ENCODE measurements at regions not wholly inside any gene's neighbourhood (a gene's known extent, or its start where the extent isn't known, plus 50 kb on each side); places are given as distances from the start of the nearest gene placed in this dataset.

DNA sequence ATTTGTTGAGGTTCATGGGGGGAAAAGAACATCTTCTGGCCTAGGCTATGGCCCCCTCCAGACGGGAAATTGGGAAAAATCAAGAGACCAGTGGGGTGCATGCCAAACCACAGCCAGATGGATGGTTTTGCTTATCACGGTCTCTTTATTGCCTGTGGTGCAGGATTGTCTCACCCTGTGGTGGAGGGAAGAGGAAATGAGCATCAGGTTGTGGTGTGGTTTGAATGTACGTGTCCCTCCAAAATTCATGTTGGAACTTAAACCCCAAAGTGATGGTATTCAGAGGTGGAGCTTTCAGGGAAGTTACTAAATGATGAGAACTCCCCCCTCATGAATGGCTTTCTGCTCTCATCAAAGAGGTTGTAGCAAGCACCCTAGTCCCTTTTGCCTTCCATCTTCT lies 525.7 kb downstream of the NPHP4 start:
- Histone ChIP-seq H3K36me3 (ENCODE audit: control insufficient read depth in 1 of 2, insufficient read depth in 2 of 2, low read length in 2 of 2) (no peaks in the 10 kb centered on the region), H3K27ac (ENCODE audit: low read length) (no peak overlapping the region), H3K4me1 (ENCODE audit: control insufficient read depth in 1 of 2, insufficient read depth in 2 of 2, low read length in 2 of 2) (no peaks in the 10 kb centered on the region), H3K27me3 (ENCODE audit: low read depth, low read length) (no peaks in the 10 kb centered on the region), H3K9me3 (ENCODE audit: control insufficient read depth in 1 of 2, low read length in 2 of 2) (peaks cover 0 to 26% of the 10 kb centered on the region in 2 donors), H3K4me3 (ENCODE audit: low read depth in 1 of 2, low read length in 2 of 2) (no peak overlapping the region)

GRCh38 chr1:5465281-5465711 lies 526.9 kb downstream of the NPHP4 start:
- Histone ChIP-seq H3K36me3 (ENCODE audit: control insufficient read depth in 1 of 2, insufficient read depth in 2 of 2, low read length in 2 of 2) (no peaks in the 10 kb centered on the region), H3K4me3 (ENCODE audit: low read depth in 1 of 2, low read length in 2 of 2) (no peak overlapping the region), H3K27me3 (ENCODE audit: low read depth, low read length) (no peaks in the 10 kb centered on the region), H3K4me1 (ENCODE audit: control insufficient read depth in 1 of 2, insufficient read depth in 2 of 2, low read length in 2 of 2) (no peaks in the 10 kb centered on the region), H3K27ac (ENCODE audit: low read length) (no peak overlapping the region), H3K9me3 (ENCODE audit: control insufficient read depth in 1 of 2, low read length in 2 of 2) (peaks cover 0 to 26% of the 10 kb centered on the region in 2 donors)

DNA sequence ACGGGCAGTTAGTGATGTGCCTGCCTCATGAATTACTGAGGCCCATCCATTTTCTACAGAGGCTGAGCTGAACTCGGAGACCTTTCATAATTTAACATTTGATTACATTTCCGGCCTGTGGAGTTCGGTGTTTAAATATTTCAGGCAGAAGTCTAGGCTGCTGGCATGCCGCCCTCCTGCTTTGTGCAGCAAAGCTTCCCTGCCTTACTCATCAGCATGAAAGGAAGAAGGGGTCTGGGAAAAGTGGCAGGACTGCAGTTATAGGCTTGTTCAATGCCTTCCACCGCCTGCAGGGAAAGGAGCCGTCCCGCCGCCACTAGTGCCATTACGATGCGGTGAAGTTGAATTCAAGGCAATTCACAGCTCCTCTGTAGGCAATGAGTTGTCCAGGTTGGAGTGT lies 527.9 kb downstream of the NPHP4 start:
- Histone ChIP-seq H3K27me3 (ENCODE audit: low read depth, low read length) (no peaks in the 10 kb centered on the region), H3K9me3 (ENCODE audit: control insufficient read depth in 1 of 2, low read length in 2 of 2) (peaks cover 0 to 26% of the 10 kb centered on the region in 2 donors), H3K36me3 (ENCODE audit: control insufficient read depth in 1 of 2, insufficient read depth in 2 of 2, low read length in 2 of 2) (no peaks in the 10 kb centered on the region), H3K4me1 (ENCODE audit: control insufficient read depth in 1 of 2, insufficient read depth in 2 of 2, low read length in 2 of 2) (no peaks in the 10 kb centered on the region), H3K4me3 (ENCODE audit: low read depth in 1 of 2, low read length in 2 of 2) (no peak overlapping the region), H3K27ac (ENCODE audit: low read length) (no peak overlapping the region)

- Histone ChIP-seq H3K9me3 (ENCODE audit: control insufficient read depth in 1 of 2, low read length in 2 of 2) (peaks cover 0 to 18% of the 10 kb centered on the region in 2 donors), H3K27ac (ENCODE audit: low read length) (no peak overlapping the region), H3K36me3 (ENCODE audit: control insufficient read depth in 1 of 2, insufficient read depth in 2 of 2, low read length in 2 of 2) (no peaks in the 10 kb centered on the region), H3K27me3 (ENCODE audit: low read depth, low read length) (no peaks in the 10 kb centered on the region), H3K4me1 (ENCODE audit: control insufficient read depth in 1 of 2, insufficient read depth in 2 of 2, low read length in 2 of 2) (no peaks in the 10 kb centered on the region), H3K4me3 (ENCODE audit: low read depth in 1 of 2, low read length in 2 of 2) (no peak overlapping the region)
Measured at GRCh38 chr1:5460974-5461373, 531.3 kb downstream of the NPHP4 start.

- H3K4me3 ChIP-seq (ENCODE audit: low read depth in 1 of 2, low read length in 2 of 2): no peak overlapping the region
- H3K9me3 ChIP-seq (ENCODE audit: control insufficient read depth in 1 of 2, low read length in 2 of 2): peaks cover 0 to 18% of the 10 kb centered on the region in 2 donors
- no peaks in the 10 kb centered on the region for H3K27me3 ChIP-seq (ENCODE audit: low read depth, low read length)
- H3K36me3 ChIP-seq (ENCODE audit: control insufficient read depth in 1 of 2, insufficient read depth in 2 of 2, low read length in 2 of 2): no peaks in the 10 kb centered on the region
- no peaks in the 10 kb centered on the region for H3K4me1 ChIP-seq (ENCODE audit: control insufficient read depth in 1 of 2, insufficient read depth in 2 of 2, low read length in 2 of 2)
- H3K27ac ChIP-seq (ENCODE audit: low read length): no peak overlapping the region
Measured at GRCh38 chr1:5459839-5460610, 532.2 kb downstream of the NPHP4 start.

DNA sequence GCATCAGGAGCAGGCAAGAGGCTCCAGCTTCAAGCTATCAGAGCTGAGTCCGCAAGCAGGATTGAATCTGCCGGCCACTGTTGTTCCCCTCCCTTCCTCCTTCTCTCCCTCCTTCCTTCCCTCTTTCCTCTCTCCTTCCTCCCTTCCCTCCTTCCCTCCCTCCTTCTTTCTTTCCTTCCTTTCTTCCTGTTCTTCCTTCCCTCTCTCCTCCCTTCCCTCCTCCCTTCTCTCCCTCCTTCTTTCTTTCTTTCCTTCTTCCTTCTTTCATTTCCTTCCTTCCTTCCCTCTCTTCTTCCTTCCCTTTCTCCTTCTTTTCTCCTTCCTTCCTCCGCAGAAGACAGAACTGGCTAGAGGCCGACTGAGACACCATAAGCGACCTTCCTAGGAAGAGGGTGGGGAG lies 534.0 kb downstream of the NPHP4 start:
- Histone ChIP-seq H3K27me3 (ENCODE audit: low read depth, low read length) (no peaks in the 10 kb centered on the region), H3K9me3 (ENCODE audit: control insufficient read depth in 1 of 2, low read length in 2 of 2) (peaks cover 0 to 14% of the 10 kb centered on the region in 2 donors), H3K36me3 (ENCODE audit: control insufficient read depth in 1 of 2, insufficient read depth in 2 of 2, low read length in 2 of 2) (no peaks in the 10 kb centered on the region), H3K4me1 (ENCODE audit: control insufficient read depth in 1 of 2, insufficient read depth in 2 of 2, low read length in 2 of 2) (no peaks in the 10 kb centered on the region), H3K4me3 (ENCODE audit: low read depth in 1 of 2, low read length in 2 of 2) (no peak overlapping the region), H3K27ac (ENCODE audit: low read length) (no peak overlapping the region)

DNA sequence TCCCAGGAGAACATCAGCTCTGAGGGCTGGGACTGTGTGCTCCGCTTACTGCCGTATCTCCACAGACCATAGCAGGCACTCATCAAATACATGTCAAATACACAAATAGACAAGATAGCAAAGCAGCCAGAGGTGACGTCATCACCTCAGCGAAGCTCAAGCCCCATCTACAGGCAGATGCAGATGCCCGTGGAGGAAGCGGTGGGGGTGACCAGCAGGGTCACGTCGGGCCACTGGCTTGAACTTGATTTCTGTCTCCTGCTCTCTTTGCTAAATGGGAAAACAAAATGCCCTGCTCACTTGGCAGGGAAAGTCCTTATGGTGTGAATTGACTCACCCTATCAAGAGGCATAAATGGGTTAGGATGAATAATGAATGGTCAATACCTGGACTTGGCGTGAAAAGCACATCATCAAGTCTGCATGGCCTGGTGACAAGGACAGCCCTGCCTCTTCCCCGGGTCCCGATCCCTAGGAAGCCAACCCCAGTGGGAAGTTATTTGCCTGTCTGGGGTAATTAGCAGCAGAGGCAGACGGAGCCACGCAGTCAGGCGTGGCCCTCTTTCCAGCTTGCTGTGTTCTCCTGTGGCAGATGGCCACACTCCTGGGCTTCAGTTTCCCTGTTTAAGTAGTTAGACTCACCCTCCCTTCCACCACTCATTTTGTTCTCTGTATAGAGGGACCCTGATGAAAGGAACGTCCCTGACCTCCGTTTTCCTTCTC lies 536.0 kb downstream of the NPHP4 start:
- H3K27me3 ChIP-seq (ENCODE audit: low read depth, low read length): no peaks in the 10 kb centered on the region
- no peak overlapping the region for H3K27ac ChIP-seq (ENCODE audit: low read length)
- no peaks in the 10 kb centered on the region for H3K9me3 ChIP-seq (ENCODE audit: control insufficient read depth in 1 of 2, low read length in 2 of 2)
- H3K4me1 ChIP-seq (ENCODE audit: control insufficient read depth in 1 of 2, insufficient read depth in 2 of 2, low read length in 2 of 2): no peaks in the 10 kb centered on the region
- no peaks in the 10 kb centered on the region for H3K36me3 ChIP-seq (ENCODE audit: control insufficient read depth in 1 of 2, insufficient read depth in 2 of 2, low read length in 2 of 2)
- H3K4me3 ChIP-seq (ENCODE audit: low read depth in 1 of 2, low read length in 2 of 2): no peak overlapping the region

GRCh38 chr1:5455651-5456050 lies 536.6 kb downstream of the NPHP4 start:
- Histone ChIP-seq H3K4me1 (ENCODE audit: control insufficient read depth in 1 of 2, insufficient read depth in 2 of 2, low read length in 2 of 2) (no peaks in the 10 kb centered on the region), H3K27ac (ENCODE audit: low read length) (no peak overlapping the region), H3K36me3 (ENCODE audit: control insufficient read depth in 1 of 2, insufficient read depth in 2 of 2, low read length in 2 of 2) (no peaks in the 10 kb centered on the region), H3K9me3 (ENCODE audit: control insufficient read depth in 1 of 2, low read length in 2 of 2) (no peaks in the 10 kb centered on the region), H3K27me3 (ENCODE audit: low read depth, low read length) (no peaks in the 10 kb centered on the region), H3K4me3 (ENCODE audit: low read depth in 1 of 2, low read length in 2 of 2) (no peak overlapping the region)

- Histone ChIP-seq H3K4me3 (ENCODE audit: low read depth in 1 of 2, low read length in 2 of 2) (no peak overlapping the region), H3K36me3 (ENCODE audit: control insufficient read depth in 1 of 2, insufficient read depth in 2 of 2, low read length in 2 of 2) (no peaks in the 10 kb centered on the region), H3K9me3 (ENCODE audit: control insufficient read depth in 1 of 2, low read length in 2 of 2) (no peaks in the 10 kb centered on the region), H3K27me3 (ENCODE audit: low read depth, low read length) (no peaks in the 10 kb centered on the region), H3K4me1 (ENCODE audit: control insufficient read depth in 1 of 2, insufficient read depth in 2 of 2, low read length in 2 of 2) (no peaks in the 10 kb centered on the region), H3K27ac (ENCODE audit: low read length) (no peak overlapping the region)
Measured at GRCh38 chr1:5455056-5455455, 537.2 kb downstream of the NPHP4 start.

DNA sequence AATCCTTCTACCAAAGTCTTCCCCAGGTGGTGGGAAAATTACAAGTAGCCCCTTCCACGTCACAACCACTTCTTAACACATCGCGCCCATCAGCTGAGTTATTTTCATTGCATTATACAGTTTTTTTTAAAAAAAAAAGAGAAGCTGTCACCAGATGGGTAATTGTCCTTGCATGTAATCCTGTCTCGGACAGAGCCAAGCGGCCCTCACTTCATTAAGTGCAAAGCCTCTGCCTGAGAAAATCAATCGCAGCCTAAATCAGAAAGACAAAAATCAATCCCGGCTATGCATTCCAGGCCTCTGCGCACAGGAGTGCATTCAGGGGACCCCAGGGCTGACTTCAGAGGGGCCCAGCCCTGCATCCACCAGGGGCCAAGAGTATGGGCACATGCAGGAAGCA lies 538.9 kb downstream of the NPHP4 start:
- H3K4me1 ChIP-seq (ENCODE audit: control insufficient read depth in 1 of 2, insufficient read depth in 2 of 2, low read length in 2 of 2): no peaks in the 10 kb centered on the region
- no peak overlapping the region for H3K4me3 ChIP-seq (ENCODE audit: low read depth in 1 of 2, low read length in 2 of 2)
- H3K36me3 ChIP-seq (ENCODE audit: control insufficient read depth in 1 of 2, insufficient read depth in 2 of 2, low read length in 2 of 2): no peaks in the 10 kb centered on the region
- H3K9me3 ChIP-seq (ENCODE audit: control insufficient read depth in 1 of 2, low read length in 2 of 2): peaks cover 0 to 3% of the 10 kb centered on the region in 2 donors
- H3K27me3 ChIP-seq (ENCODE audit: low read depth, low read length): no peaks in the 10 kb centered on the region
- no peak overlapping the region for H3K27ac ChIP-seq (ENCODE audit: low read length)

GRCh38 chr1:5451671-5452070 lies 540.6 kb downstream of the NPHP4 start:
- Histone ChIP-seq H3K27ac (ENCODE audit: low read length) (no peak overlapping the region), H3K27me3 (ENCODE audit: low read depth, low read length) (no peaks in the 10 kb centered on the region)

More at GRCh38 chr1:5451671-5452070, 540.6 kb downstream of the NPHP4 start:
- Histone ChIP-seq H3K4me1 (ENCODE audit: control insufficient read depth in 1 of 2, insufficient read depth in 2 of 2, low read length in 2 of 2) (no peaks in the 10 kb centered on the region), H3K4me3 (ENCODE audit: low read depth in 1 of 2, low read length in 2 of 2) (no peak overlapping the region), H3K36me3 (ENCODE audit: control insufficient read depth in 1 of 2, insufficient read depth in 2 of 2, low read length in 2 of 2) (no peaks in the 10 kb centered on the region), H3K9me3 (ENCODE audit: control insufficient read depth in 1 of 2, low read length in 2 of 2) (peaks cover 0 to 3% of the 10 kb centered on the region in 2 donors)

Data from muscle layer of duodenum (tissue), 2 donors.